Neural progenitor cell (in vitro differentiated cells): ENCODE measurements at regions not wholly inside any gene's neighbourhood (a gene's known extent, or its start where the extent isn't known, plus 50 kb on each side); places are given as distances from the start of the nearest gene placed in this dataset.

ENCODE experiments used
- CTCF ChIP-seq: fragments of 200-600 bp; sonication (generic); IDR thresholded peaks from 2 replicates; pipeline ENCODE4 v1.5.1; 2017; ENCODE audit warnings: antibody characterized with exemption, mild to moderate bottlenecking
- EZH2 ChIP-seq: fragments of 200-600 bp; sonication (generic); IDR thresholded peaks from 2 replicates; pipeline ENCODE4 v1.6.1; 2017; ENCODE audit warnings: antibody characterized with exemption, mild to moderate bottlenecking, moderate library complexity
- EZH2phosphoT487 ChIP-seq: fragments of 200-600 bp; sonication (generic); IDR thresholded peaks from 2 replicates; pipeline ENCODE4 v1.6.1; 2017; ENCODE audit warnings: antibody characterized with exemption

- TF ChIP-seq CTCF (no peak), EZH2 (no peak), EZH2phosphoT487 (no peak)
These were observed 79.7 kb upstream of the LSM6 start for GRCh38 chr4:146095860-146096259.
